GM12878 (cell line): ENCODE measurements at regions not wholly inside any gene's neighbourhood (a gene's known extent, or its start where the extent isn't known, plus 50 kb on each side); places are given as distances from the start of the nearest gene placed in this dataset.

Experiments used
- BACH1 ChIP-seq: fragments of 450-650 bp; IDR thresholded peaks from 2 replicates; pipeline ENCODE4 v1.6.1; 2017; ENCODE audit warnings: mild to moderate bottlenecking, borderline replicate concordance
- CBX3 ChIP-seq: fragments of 200-600 bp; sonication (generic); IDR thresholded peaks from 2 replicates; pipeline ENCODE4 v1.6.1; 2016; ENCODE audit warnings: low read depth, borderline replicate concordance
- E2F8 ChIP-seq: fragments of 450-650 bp; IDR thresholded peaks from 2 replicates; pipeline ENCODE4 v1.6.1; 2018; ENCODE audit warnings: mild to moderate bottlenecking, low read depth, moderate library complexity; ENCODE audit not compliant: partially characterized antibody
- EP300 ChIP-seq, 2 experiments: fragments of 150-350 bp in 1 of 2; IDR thresholded peaks; 2 replicates each; pipeline ENCODE4 v1.6.1; 2011 to 2012; ENCODE audit warnings: low read depth in 2 of 2, low read length in 2 of 2, borderline replicate concordance in 1 of 2, improper control_type of control experiment in 1 of 2, inconsistent platforms in 1 of 2; ENCODE audit not compliant: control insufficient read depth in 1 of 2
- KAT2A ChIP-seq: conservative IDR thresholded peaks from 2 replicates; pipeline ENCODE4 v1.6.1; 2011; ENCODE audit warnings: low read depth, low read length; ENCODE audit not compliant: control insufficient read depth
- MTA3 ChIP-seq: IDR thresholded peaks from 2 replicates; pipeline ENCODE4 v1.6.1; 2012; ENCODE audit warnings: low read length, inconsistent platforms, borderline replicate concordance
- TCF12 ChIP-seq: IDR thresholded peaks from 2 replicates; pipeline ENCODE4 v1.6.1; 2011; ENCODE audit warnings: low read depth, mild to moderate bottlenecking, low read length
- USF2 ChIP-seq: IDR thresholded peaks from 2 replicates; pipeline ENCODE4 v1.6.1; 2011; ENCODE audit warnings: low read depth, low read length, improper control_type of control experiment, borderline replicate concordance
- ZNF384 ChIP-seq: IDR thresholded peaks from 2 replicates; pipeline ENCODE4 v1.6.1; 2012; ENCODE audit warnings: low read depth, mild to moderate bottlenecking, low read length, improper control_type of control experiment, borderline replicate concordance
- ZNF687 ChIP-seq: fragments of 450-650 bp; IDR thresholded peaks from 2 replicates; pipeline ENCODE4 v1.6.1; 2017; ENCODE audit warnings: mild to moderate bottlenecking, moderate library complexity

- TF ChIP-seq MTA3 (no peak), BACH1 (no peak), EP300 (IDR thresholded peaks at IDR 0.05; ENCODE audit: borderline replicate concordance in 1 of 2, control insufficient read depth in 1 of 2, low read depth in 2 of 2, low read length in 2 of 2) (no peak), TCF12 (no peak), CBX3 (no peak), E2F8 (no peak), ZNF384 (no peak), ZNF687 (no peak), USF2 (no peak), KAT2A (no peak)
Observed at GRCh38 chr6:47936820-47937219, 155.0 kb downstream of the OPN5 start (continued).
